Coronary artery (tissue), 2 donors: ENCODE measurements at regions not wholly inside any gene's neighbourhood (a gene's known extent, or its start where the extent isn't known, plus 50 kb on each side); places are given as distances from the start of the nearest gene placed in this dataset.

Experiments used
- DNase-seq: peaks from one replicate; pipeline ENCODE4 v3.0.0-alpha.2; 2017; ENCODE audit warnings: low spot score
- H3K27ac ChIP-seq, 2 donors: fragments of 200-600 bp; sonication (generic); one replicate each; pipeline ENCODE4 v1.5.1; 2016 to 2019
- H3K4me3 ChIP-seq: fragments of 200-600 bp; sonication (generic); 2 replicates; pipeline ENCODE4 v1.5.1; 2016; ENCODE audit warnings: mild to moderate bottlenecking, moderate library complexity
- TF ChIP-seq, protein P1 (sequence below): fragments of 200-600 bp; sonication (generic); IDR thresholded peaks from one replicate; pipeline ENCODE4 v1.5.1; 2019; ENCODE audit warnings: antibody characterized with exemption

- no peak for DNase-seq
- TF ChIP-seq, protein P1, sequence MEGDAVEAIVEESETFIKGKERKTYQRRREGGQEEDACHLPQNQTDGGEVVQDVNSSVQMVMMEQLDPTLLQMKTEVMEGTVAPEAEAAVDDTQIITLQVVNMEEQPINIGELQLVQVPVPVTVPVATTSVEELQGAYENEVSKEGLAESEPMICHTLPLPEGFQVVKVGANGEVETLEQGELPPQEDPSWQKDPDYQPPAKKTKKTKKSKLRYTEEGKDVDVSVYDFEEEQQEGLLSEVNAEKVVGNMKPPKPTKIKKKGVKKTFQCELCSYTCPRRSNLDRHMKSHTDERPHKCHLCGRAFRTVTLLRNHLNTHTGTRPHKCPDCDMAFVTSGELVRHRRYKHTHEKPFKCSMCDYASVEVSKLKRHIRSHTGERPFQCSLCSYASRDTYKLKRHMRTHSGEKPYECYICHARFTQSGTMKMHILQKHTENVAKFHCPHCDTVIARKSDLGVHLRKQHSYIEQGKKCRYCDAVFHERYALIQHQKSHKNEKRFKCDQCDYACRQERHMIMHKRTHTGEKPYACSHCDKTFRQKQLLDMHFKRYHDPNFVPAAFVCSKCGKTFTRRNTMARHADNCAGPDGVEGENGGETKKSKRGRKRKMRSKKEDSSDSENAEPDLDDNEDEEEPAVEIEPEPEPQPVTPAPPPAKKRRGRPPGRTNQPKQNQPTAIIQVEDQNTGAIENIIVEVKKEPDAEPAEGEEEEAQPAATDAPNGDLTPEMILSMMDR: no peak
- no peak overlapping the region for H3K4me3 ChIP-seq
- no peak overlapping the region for H3K27ac ChIP-seq
Measured at GRCh38 chr2:94964193-94964592, 61.3 kb upstream of the MAL start.

DNA sequence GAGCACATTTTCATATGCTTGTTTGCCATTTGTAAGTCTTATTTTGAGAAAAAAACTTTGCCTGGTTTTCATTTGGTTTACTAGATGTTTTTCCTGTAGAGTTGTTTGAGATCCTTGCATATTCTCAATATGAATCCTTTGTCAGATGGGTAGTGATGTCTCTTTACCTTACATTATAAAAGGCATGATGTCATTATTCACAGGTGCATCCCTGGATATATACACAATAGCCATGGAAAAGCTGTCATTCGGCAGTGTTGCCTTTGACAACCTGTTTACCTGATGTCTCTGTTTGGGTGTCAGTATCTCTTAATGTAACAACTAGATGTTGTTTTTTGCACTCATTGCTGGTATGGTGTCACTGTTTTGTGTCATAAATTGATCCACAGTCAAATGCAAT, 58.8 kb upstream of the MAL start:
- TF ChIP-seq, protein P1: no peak
- Histone ChIP-seq H3K27ac (no peak overlapping the region), H3K4me3 (no peak overlapping the region)
- DNase-seq: no peak

- Histone ChIP-seq H3K4me3 (no peak overlapping the region), H3K27ac (no peak overlapping the region)
- DNase-seq: no peak
- TF ChIP-seq, protein P1: no peak
Measured at GRCh38 chr2:94970353-94970752, 55.2 kb upstream of the MAL start.
